ENCODE measurements at regions not wholly inside any gene's neighbourhood (a gene's known extent, or its start where the extent isn't known, plus 50 kb on each side); places are given as distances from the start of the nearest gene placed in this dataset.

DNA sequence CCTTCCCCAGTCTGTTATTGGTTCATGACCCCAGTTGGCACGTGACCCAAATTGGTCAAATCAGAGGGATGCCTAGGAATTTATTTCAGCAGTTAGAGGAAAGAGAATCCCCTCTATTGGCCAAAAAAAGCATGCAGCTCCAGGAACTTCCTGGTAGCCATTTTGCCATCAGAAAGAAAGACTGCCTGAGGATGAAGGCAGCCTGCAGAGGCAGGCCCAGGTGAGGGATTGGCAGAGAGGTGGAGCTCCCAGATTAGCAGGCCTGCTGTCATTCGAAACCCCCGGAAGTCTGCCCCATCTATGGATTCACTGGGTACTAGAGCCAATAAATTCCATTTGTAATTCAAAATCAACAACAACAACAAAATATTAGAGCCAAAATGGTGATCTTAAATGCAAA is 207.6 kb downstream of the CWF19L2 start:
- TF ChIP-seq, protein P1, sequence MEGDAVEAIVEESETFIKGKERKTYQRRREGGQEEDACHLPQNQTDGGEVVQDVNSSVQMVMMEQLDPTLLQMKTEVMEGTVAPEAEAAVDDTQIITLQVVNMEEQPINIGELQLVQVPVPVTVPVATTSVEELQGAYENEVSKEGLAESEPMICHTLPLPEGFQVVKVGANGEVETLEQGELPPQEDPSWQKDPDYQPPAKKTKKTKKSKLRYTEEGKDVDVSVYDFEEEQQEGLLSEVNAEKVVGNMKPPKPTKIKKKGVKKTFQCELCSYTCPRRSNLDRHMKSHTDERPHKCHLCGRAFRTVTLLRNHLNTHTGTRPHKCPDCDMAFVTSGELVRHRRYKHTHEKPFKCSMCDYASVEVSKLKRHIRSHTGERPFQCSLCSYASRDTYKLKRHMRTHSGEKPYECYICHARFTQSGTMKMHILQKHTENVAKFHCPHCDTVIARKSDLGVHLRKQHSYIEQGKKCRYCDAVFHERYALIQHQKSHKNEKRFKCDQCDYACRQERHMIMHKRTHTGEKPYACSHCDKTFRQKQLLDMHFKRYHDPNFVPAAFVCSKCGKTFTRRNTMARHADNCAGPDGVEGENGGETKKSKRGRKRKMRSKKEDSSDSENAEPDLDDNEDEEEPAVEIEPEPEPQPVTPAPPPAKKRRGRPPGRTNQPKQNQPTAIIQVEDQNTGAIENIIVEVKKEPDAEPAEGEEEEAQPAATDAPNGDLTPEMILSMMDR (IDR thresholded peaks at IDR 0.05; ENCODE audit: insufficient read depth, low read length): no peak
- no peak overlapping the region for H3K4me3 ChIP-seq (ENCODE audit: low read depth, low read length)
- DNase-seq (ENCODE audit: low read depth): no peak

DNA sequence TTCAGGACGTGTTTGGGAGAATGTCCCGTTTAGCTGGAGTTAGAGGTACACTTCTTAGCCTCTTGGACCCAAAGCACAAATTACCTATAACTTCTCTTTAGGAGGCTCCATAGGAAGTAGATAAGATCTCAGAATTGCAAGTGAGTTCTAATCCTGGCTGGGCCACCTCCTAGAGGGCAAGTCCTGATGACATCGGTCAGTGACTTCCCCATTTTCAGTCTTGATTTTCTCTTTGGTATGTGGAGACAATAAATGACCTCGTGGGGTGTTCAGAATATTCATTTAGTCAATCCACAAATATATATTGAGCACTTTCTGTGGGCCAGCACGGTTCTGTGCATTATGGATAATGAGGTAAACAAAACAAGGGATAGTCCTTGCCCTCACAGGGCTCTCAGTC is 208.6 kb downstream of the CWF19L2 start:
- no peak overlapping the region for H3K4me3 ChIP-seq (ENCODE audit: low read depth, low read length)
- TF ChIP-seq, protein P1 (IDR thresholded peaks at IDR 0.05; ENCODE audit: insufficient read depth, low read length): no peak
- DNase-seq (ENCODE audit: low read depth): no peak

DNA sequence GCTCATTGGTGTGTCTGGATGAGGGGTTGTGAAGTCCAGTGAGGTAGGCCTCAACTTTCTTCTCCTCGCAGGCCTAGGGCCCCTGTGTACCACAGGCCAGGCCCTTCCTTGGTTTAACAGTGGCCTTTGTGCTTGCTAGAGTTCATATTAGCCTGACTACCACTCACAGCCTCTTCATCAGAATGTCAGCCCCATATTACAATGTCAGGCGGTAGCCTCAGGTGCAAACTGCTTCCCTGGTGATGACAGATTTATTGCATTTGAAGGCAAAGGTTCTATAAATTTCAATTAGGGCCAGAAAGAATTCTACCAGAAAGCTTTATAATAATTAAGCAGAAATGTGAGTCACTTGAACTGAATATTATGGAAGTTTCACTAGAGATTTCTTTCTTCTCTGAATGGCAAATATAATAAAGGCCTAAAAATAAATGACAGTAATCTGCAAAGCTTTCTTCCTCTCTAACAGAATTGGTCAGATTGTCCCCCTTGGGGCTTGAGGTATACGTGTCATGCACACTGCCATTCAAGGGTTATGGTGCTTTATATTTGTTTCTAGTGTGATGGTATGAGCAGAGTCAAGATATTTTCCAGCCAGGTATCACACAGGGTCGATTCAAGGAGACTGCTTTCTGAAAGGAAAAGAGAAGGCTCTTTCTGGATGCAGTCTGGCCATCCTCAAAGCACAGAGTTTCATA is 210.3 kb downstream of the CWF19L2 start:
- no peak overlapping the region for H3K4me3 ChIP-seq (ENCODE audit: low read depth, low read length)
- DNase-seq (ENCODE audit: low read depth): no peak
- TF ChIP-seq, protein P1 (IDR thresholded peaks at IDR 0.05; ENCODE audit: insufficient read depth, low read length): no peak

DNA sequence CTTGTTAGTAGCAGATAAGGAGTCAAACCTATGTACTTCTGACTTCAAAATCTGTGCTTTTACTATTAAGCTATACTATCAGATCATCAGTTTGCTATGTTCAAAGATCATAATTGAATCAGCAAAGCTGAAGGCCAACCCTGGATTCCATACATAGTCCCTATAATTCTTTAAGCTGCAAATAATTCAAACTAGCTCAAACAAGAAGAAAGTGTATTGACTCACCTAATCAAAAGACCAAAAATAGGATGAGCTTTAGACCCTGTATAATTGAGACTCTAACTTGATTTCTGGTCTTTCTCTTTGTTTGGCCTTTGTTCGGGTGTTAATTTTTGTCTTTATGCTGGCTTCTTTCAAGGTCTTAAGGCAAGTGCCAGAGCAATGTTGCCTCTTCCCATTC is 213.7 kb downstream of the CWF19L2 start:
- no peak for DNase-seq (ENCODE audit: low read depth)
- no peak overlapping the region for H3K4me3 ChIP-seq (ENCODE audit: low read depth, low read length)
- TF ChIP-seq, protein P1 (IDR thresholded peaks at IDR 0.05; ENCODE audit: insufficient read depth, low read length): no peak

DNA sequence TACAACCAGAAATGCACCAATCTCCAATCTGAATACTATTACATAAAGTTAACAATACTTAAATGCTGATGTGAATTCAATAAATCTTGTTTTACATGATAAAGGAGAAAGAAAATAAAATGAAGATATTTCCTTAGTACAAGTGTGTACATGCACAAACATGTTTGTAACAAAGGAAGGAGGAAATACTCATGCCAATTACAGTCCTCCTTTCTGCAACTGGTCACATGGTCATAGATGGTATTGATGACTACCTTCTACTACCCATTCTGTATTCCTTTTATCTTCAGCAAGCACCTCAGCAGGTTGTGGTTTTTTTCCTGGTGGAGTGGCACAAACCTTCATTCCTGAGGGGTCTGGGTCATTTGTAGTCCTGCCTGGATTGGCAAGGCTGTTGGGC is 214.2 kb upstream of the GUCY1A2 start:
- TF ChIP-seq, protein P1 (IDR thresholded peaks at IDR 0.05; ENCODE audit: insufficient read depth, low read length): no peak
- DNase-seq (ENCODE audit: low read depth): no peak

DNA sequence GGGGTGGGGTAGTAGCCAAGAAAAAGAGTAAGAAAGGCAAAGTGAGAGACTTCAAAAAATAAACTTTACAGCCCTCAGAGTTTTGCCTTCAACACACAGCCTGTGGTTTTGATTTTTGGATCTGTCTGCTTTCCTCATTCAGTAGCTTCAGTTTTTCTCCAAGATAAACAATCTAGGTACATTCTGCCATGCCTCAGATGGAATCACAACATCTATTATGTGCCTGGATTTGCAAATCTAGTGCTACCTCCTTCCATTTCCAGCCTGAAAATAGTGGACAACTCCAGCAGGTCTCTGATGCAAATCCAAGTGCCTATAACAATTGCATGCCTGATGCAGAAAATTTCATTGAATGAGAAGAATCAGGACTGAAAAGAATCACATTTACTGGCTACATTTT is 206.6 kb upstream of the GUCY1A2 start:
- no peak overlapping the region for H3K4me3 ChIP-seq (ENCODE audit: low read depth, low read length)
- no peak for DNase-seq (ENCODE audit: low read depth)
- TF ChIP-seq, protein P1 (IDR thresholded peaks at IDR 0.05; ENCODE audit: insufficient read depth, low read length): no peak

More for the DNA sequence above, 214.2 kb upstream of the GUCY1A2 start:
- H3K4me3 ChIP-seq (ENCODE audit: low read depth, low read length): no peak overlapping the region
